Endothelial cell of umbilical vein (primary cell): ENCODE measurements at regions not wholly inside any gene's neighbourhood (a gene's known extent, or its start where the extent isn't known, plus 50 kb on each side); places are given as distances from the start of the nearest gene placed in this dataset.

Source experiments
- BruUV-seq: library from RNA; stranded (reverse); fragments of 400-500 nt; replicated peaks from 2 replicates; lab custom pipeline; 2021; lab: Mats Ljungman, UMichigan
- CTCF ChIA-PET: fragments of 300-600, 350-600 bp; sonication (Branson Sonifier 250); formaldehyde crosslinking; loops from one replicate; lab custom pipeline; 2021; ENCODE audit warnings: antibody characterized with exemption, inconsistent platforms; lab: Charles Lee
- POLR2A ChIA-PET: fragments of 300-600, 350-600 bp; sonication (Branson Sonifier 250); formaldehyde crosslinking; loops from one replicate; lab custom pipeline; 2021; ENCODE audit warnings: antibody characterized with exemption, inconsistent platforms; lab: Charles Lee
- DNase-seq: peaks from one replicate; pipeline ENCODE4 v3.0.0-alpha.2; 2011; ENCODE audit warnings: low read depth, low spot score
- FAIRE-seq: peaks from 2 replicates; lab custom pipeline; 2011; peaks lifted over from hg19 to GRCh38; lab: Jason Lieb, UNC
- H2AFZ ChIP-seq: 2 replicates; pipeline ENCODE4 v1.6.0; 2012; ENCODE audit warnings: low read depth, low read length, control low read depth, inconsistent platforms
- H3K27ac ChIP-seq: 2 replicates; pipeline ENCODE4 v1.5.1; 2011; ENCODE audit warnings: low read depth, mild to moderate bottlenecking, control low read depth, low read length, moderate library complexity; ENCODE audit not compliant: insufficient read depth
- H3K27me3 ChIP-seq, 2 experiments: 2 replicates each; pipeline versions ENCODE4 v1.6.0 to v1.6.1; 2011; ENCODE audit warnings: low read length in 2 of 2, mixed read lengths in 1 of 2; ENCODE audit not compliant: control insufficient read depth in 2 of 2, insufficient read depth in 2 of 2
- H3K36me3 ChIP-seq, 2 experiments: 2 replicates in 1 of 2; 3 replicates in 1 of 2; pipeline ENCODE4 v1.5.1; 2011; ENCODE audit warnings: low read length in 2 of 2, mild to moderate bottlenecking in 1 of 2, moderate library complexity in 1 of 2; ENCODE audit not compliant: control insufficient read depth in 2 of 2, insufficient read depth in 2 of 2; ENCODE audit errors: extremely low read depth in 1 of 2
- H3K4me1 ChIP-seq: 3 replicates; pipeline ENCODE4 v1.5.1; 2011; ENCODE audit warnings: mild to moderate bottlenecking, low read length; ENCODE audit not compliant: control insufficient read depth, insufficient read depth; ENCODE audit errors: extremely low read depth
- H3K4me2 ChIP-seq: 2 replicates; pipeline ENCODE4 v1.6.1; 2011; ENCODE audit warnings: low read length, control low read depth, mixed read lengths; ENCODE audit not compliant: insufficient read depth
- H3K4me3 ChIP-seq, 3 experiments: fragments of 200-600 bp in 1 of 3; sonication (generic), shearing (Covaris generic) in 1 of 3; replicated peaks in 1 of 3; 2 replicates each; pipeline ENCODE4 v1.5.1; 2011 to 2016; ENCODE audit warnings: control low read depth in 3 of 3, low read length in 3 of 3, mild to moderate bottlenecking in 2 of 3, inconsistent platforms in 1 of 3, low read depth in 1 of 3, moderate library complexity in 1 of 3; ENCODE audit not compliant: insufficient read depth in 1 of 3
- H3K79me2 ChIP-seq: 2 replicates; pipeline ENCODE4 v1.6.0; 2012; ENCODE audit warnings: low read length, inconsistent platforms; ENCODE audit not compliant: control insufficient read depth, insufficient read depth
- H3K9ac ChIP-seq: replicated peaks from 2 replicates; pipeline ENCODE3; 2011; ENCODE audit warnings: low read length, control low read depth; ENCODE audit not compliant: insufficient read depth; ENCODE audit errors: extremely low read depth
- H3K9me1 ChIP-seq: replicated peaks from 3 replicates; pipeline ENCODE4 v1.6.0; 2011; ENCODE audit warnings: mild to moderate bottlenecking, low read length; ENCODE audit not compliant: control insufficient read depth, insufficient read depth; ENCODE audit errors: extremely low read depth
- H3K9me3 ChIP-seq: replicated peaks from 2 replicates; pipeline ENCODE4 v1.5.1; 2012; ENCODE audit warnings: low read length, inconsistent platforms; ENCODE audit not compliant: control insufficient read depth, insufficient read depth
- H4K20me1 ChIP-seq: replicated peaks from 2 replicates; pipeline ENCODE3; 2011; ENCODE audit warnings: mild to moderate bottlenecking, low read length; ENCODE audit not compliant: control insufficient read depth, insufficient read depth; ENCODE audit errors: extremely low read depth
- EZH2 ChIP-seq: IDR thresholded peaks from 2 replicates; pipeline ENCODE4 v1.6.1; 2012; ENCODE audit warnings: borderline replicate concordance, low read depth, mild to moderate bottlenecking, moderate library complexity, low read length, inconsistent platforms; ENCODE audit not compliant: severe bottlenecking
- FOS ChIP-seq: IDR thresholded peaks from 2 replicates; pipeline ENCODE4 v1.6.1; 2011; ENCODE audit warnings: mild to moderate bottlenecking, low read length, moderate library complexity, borderline replicate concordance; ENCODE audit not compliant: insufficient read depth
- GATA2 ChIP-seq: IDR thresholded peaks from 2 replicates; pipeline ENCODE4 v1.7.0; 2011; ENCODE audit warnings: low read depth, mild to moderate bottlenecking, moderate library complexity, mixed read lengths, low read length; ENCODE audit not compliant: insufficient read length, insufficient read depth
- JUN ChIP-seq: IDR thresholded peaks from 2 replicates; pipeline ENCODE4 v1.6.1; 2011; ENCODE audit warnings: borderline replicate concordance, low read depth; ENCODE audit not compliant: insufficient read length, insufficient read depth
- MYC ChIP-seq: IDR thresholded peaks from one replicate; pipeline ENCODE4 v1.6.1; 2011; ENCODE audit warnings: mild to moderate bottlenecking, low read depth, low read length
- POLR2A ChIP-seq: IDR thresholded peaks from 2 replicates; pipeline ENCODE4 v1.6.1; 2012; ENCODE audit warnings: low read depth, mild to moderate bottlenecking, control low read depth, low read length
- POLR2AphosphoS5 ChIP-seq: IDR thresholded peaks from 2 replicates; pipeline ENCODE4 v1.6.1; 2012; ENCODE audit warnings: low read depth, mild to moderate bottlenecking, control low read depth, low read length, moderate library complexity; ENCODE audit not compliant: insufficient read depth
- dilution Hi-C: fragments of 300-500 bp; cut with MboI; formaldehyde crosslinking; loops from one replicate; pipeline ENCODE4 v1.15.0; 2019; ENCODE audit warnings: low sequenced_read_pairs; ENCODE audit not compliant: extremely low pct_ligation_motif_present
- intact Hi-C: fragments of 100-400 bp; cut with micrococcal nuclease; formaldehyde crosslinking; loops from one replicate; pipeline ENCODE4 v1.10.0; 2022
- TF ChIP-seq, protein P1 (sequence below): IDR thresholded peaks from 2 replicates; pipeline ENCODE4 v1.6.1; 2011; ENCODE audit not compliant: insufficient read depth, insufficient read length
- TF ChIP-seq, protein P2 (sequence below), 2 donors: IDR thresholded peaks; 1 replicate in 1 of 2; 2 replicates in 1 of 2; pipeline ENCODE4 v1.5.1; 2011; ENCODE audit warnings: low read length in 2 of 2, mild to moderate bottlenecking in 2 of 2, moderate library complexity in 2 of 2, control low read depth in 1 of 2, inconsistent platforms in 1 of 2, low read depth in 1 of 2; ENCODE audit not compliant: insufficient read depth in 1 of 2; ENCODE audit errors: extremely low read depth in 1 of 2

DNA sequence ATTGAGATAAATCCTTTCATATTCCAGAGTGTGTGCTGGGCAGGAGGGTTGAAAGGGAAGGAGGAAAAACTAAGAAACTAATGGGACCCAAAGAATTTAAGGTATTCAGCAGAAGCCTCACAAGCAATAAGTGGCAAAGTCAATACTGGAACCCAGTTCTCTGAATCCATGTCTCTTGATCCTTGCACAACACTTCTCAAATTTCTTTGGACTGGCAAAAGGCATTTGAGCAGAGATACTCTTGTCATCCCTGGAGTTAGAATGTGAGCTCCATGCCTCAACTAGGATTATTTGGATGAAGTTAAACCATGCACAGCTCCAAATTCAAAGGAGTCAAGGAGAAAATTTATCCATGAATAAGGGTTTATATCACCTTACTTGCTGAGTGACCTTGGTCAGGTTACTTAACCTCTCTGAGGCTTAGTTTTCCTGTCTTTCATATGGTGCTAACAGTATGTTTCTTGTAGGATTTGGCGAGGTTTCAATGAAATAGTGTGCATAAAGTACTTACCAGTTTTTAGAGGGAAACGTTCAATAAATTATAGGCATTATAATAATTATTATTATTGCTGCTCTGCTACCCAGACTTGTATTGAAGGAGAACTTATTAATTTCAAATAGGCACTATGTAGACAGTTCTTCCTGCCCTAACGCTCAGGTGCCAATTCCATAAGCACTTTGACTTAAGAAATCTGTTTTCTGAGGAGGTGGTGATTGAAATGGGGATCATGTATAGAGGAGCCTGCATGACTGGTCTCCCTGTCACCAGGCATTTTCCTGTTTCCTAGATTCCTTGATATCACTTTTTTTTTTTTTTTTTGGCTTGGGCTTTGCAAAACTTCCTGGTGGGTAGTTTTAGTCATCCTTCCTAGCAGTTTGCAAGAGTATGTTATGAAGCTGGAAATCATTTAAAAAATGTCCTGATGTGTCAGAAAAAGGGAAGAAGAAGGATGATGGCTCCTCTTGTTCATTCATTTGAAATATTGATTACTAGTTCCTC, 125.0 kb upstream of the JUN start:
- Histone ChIP-seq H4K20me1 (no peaks in the 10 kb centered on the region), H3K27ac (peak overlapping the region; percentile 64), H3K9ac (peak overlapping the region; percentile 5), H3K4me1 (peaks cover 35% of the 10 kb centered on the region), H3K27me3 (no peaks in the 10 kb centered on the region), H3K9me1 (no peaks in the 10 kb centered on the region), H3K9me3 (no peaks in the 10 kb centered on the region), H3K36me3 (no peaks in the 10 kb centered on the region), H3K4me2 (peak overlapping the region; percentile 38), H3K79me2 (no peaks in the 10 kb centered on the region), H3K4me3 (no peak overlapping the region), H2AFZ (no peak overlapping the region)
- DNase-seq (peak; percentile 89), FAIRE-seq (peak; percentile 90)
- intact Hi-C loops (loop anchor here (1.0 kb wide), 2 partner anchors 26 to 153 kb away; no protein-coding TSS in a partner anchor), dilution Hi-C loops (no loop called here)
- POLR2A ChIA-PET = interaction anchor here (1.2 kb wide), 1 partner anchor 131 kb away, joined by 4 read pairs; no protein-coding TSS in a partner anchor
- BruUV-seq = no TSS peak
- peak; percentile 77 for TF ChIP-seq JUN
- peak; percentile 98 for TF ChIP-seq FOS
- TF ChIP-seq, protein P1, sequence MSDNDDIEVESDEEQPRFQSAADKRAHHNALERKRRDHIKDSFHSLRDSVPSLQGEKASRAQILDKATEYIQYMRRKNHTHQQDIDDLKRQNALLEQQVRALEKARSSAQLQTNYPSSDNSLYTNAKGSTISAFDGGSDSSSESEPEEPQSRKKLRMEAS = no peak
- TF ChIP-seq MYC = no peak
- TF ChIP-seq POLR2A = no peak
- TF ChIP-seq EZH2 = no peak
- TF ChIP-seq, protein P2, sequence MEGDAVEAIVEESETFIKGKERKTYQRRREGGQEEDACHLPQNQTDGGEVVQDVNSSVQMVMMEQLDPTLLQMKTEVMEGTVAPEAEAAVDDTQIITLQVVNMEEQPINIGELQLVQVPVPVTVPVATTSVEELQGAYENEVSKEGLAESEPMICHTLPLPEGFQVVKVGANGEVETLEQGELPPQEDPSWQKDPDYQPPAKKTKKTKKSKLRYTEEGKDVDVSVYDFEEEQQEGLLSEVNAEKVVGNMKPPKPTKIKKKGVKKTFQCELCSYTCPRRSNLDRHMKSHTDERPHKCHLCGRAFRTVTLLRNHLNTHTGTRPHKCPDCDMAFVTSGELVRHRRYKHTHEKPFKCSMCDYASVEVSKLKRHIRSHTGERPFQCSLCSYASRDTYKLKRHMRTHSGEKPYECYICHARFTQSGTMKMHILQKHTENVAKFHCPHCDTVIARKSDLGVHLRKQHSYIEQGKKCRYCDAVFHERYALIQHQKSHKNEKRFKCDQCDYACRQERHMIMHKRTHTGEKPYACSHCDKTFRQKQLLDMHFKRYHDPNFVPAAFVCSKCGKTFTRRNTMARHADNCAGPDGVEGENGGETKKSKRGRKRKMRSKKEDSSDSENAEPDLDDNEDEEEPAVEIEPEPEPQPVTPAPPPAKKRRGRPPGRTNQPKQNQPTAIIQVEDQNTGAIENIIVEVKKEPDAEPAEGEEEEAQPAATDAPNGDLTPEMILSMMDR (IDR thresholded peaks at IDR 0.05; ENCODE audit: extremely low read depth in 1 of 2, insufficient read depth in 1 of 2, low read depth in 1 of 2, low read length in 2 of 2) = no peak
- TF ChIP-seq GATA2 = peak; percentile 98
- peak; percentile 81 for TF ChIP-seq POLR2AphosphoS5
- CTCF ChIA-PET = interaction anchor here (0.7 to 1.0 kb wide), 5 partner anchors 104 to 796 kb away, joined by 3 to 5 read pairs (median 3); no protein-coding TSS in a partner anchor
